HCEC 1CT (cell line): ENCODE measurements at regions not wholly inside any gene's neighbourhood (a gene's known extent, or its start where the extent isn't known, plus 50 kb on each side); places are given as distances from the start of the nearest gene placed in this dataset.

Experiments used
- DNase-seq: peaks from one replicate; pipeline ENCODE4 v3.0.0-alpha.2; 2017

- no peak for DNase-seq
Observed at GRCh38 chrX:147838465-147839131, 73.1 kb upstream of the FMR1 start.

- no peak for DNase-seq
Observed at GRCh38 chrX:147846676-147847075, 65.0 kb upstream of the FMR1 start.

- DNase-seq = no peak
Observed at GRCh38 chrX:147847999-147848398, 63.7 kb upstream of the FMR1 start.

DNA sequence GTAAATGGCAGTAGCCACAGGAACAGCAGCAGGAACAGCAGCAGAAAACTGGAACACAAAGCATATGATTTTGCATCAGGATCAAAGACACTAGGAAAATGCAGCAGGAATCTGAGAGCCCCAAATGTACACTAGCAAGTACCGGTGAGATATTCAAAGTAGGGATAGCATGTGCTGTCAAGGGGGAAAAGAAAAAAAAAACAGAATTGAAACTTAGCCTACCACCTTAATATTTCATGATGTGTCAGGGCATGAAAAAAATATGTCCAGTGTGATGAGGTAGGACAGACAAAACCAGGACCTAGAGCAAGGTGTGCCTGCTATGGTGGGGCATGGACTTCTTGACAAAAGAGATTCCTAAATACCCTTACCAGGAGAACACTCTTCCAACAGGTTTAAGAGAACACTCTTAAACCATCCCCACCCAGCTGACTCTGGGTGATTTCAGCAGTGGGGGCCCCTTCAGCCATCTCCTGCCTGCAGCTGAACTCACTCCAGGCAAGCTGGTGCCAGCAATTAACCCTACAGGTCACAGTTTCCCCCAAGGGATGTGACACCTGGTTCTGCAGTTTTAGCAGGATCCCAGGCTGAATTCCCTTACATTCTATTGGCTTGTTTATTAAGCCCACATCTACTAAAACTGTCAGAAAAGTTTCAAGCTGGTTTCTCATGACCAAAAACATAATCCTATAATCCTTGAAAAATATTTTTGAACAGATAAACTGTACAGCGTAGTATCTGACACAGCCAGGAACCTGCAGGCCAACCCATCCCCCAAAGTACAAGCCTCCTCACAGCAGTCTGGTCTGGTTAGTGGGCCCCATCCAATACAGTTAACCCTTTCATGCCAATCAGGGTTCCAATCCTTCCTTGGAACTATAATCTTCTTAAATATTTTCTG, 62.9 kb upstream of the FMR1 start:
- no peak for DNase-seq

DNA sequence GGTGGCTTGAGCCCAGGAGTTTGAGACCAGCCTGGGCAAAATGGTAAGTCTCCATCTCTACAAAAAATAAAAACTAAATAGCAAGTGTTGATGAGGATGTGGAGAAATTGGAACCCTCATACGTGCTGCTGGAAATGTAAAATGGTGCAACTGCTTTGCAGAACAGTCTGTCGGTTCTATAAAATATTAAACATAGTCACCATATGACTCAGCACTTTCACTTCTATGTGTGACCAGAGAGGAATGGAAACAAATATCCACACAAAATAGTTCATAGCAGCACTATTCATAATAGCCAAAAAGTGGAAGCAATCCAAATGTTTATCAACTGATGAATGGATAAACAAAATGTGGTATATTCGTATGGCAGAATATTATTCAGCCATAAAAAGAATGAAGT, 60.8 kb upstream of the FMR1 start:
- no peak for DNase-seq

- no peak for DNase-seq
Observed at GRCh38 chrX:147853701-147854100, 58.0 kb upstream of the FMR1 start.

GRCh38 chrX:147859666-147860065, 52.1 kb upstream of the FMR1 start:
- DNase-seq = no peak
